ENCODE measurements at regions not wholly inside any gene's neighbourhood (a gene's known extent, or its start where the extent isn't known, plus 50 kb on each side); places are given as distances from the start of the nearest gene placed in this dataset.
A peak's percentile ranks its signal among the peaks of the same experiment; 100 is the strongest.

- DNase-seq (ENCODE audit: low spot score): no peak
Measured at GRCh38 chr6:159118924-159119323, 50.3 kb upstream of the FNDC1 start.

DNA sequence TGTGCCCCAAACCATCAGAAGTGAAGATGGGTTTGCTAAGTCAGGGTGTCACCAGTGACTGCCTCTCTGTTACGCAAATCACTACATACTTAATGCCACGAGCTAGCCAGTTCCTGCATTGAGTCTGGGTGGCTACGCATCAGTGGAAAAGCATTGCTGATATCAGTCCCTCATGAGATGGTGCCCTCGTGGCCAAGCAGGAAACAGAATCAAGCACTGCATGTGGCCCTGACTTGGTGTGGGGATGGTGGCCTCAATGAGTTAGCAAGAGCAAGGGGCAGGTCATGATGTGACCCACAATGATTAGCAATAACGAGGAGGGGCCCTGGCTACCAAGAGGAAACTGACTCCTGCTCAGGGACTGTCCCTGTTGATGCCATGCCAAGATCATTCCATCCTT, 51.6 kb upstream of the FNDC1 start:
- DNase-seq (ENCODE audit: low spot score): no peak

GRCh38 chr6:159117046-159117445, 52.2 kb upstream of the FNDC1 start:
- DNase-seq (ENCODE audit: low spot score): peak; percentile 75

DNA sequence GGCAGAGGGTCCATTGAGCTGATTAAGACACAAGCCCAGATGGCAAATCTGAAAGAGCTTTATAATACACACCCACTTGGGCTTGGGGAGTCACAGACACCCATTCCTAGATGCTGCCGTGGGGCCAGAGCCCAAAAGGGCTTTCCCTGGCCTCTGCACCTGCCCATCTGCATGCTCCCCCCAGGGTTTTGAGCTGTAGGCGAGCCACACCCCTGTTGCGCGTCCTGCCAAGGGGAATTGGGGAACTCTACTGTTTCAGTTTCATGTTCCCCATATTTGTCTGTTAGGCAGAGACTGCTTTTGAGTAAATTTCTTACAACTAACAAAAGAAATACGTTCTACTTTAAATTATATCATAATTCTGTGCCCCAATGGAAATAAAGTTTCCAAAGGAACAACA, 52.9 kb upstream of the FNDC1 start:
- DNase-seq (ENCODE audit: low spot score): no peak

DNA sequence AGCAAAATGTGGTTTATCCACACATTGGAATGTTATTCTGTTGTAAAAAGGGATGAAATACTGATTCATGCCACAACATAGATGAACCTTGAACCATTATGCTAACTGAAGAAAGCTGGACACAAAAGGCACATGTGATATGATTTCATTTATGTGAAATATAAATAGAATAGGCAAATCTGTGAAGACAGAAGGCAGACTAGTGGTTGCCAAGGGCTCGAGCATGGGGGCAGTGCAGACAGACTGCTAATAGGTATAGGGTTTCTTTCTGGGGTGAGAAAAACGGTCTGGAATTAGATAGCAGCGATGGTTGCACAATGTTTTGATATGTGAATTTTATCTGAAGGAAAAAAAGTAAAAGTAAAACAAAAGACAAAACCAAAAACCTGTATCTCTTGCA, 54.6 kb upstream of the FNDC1 start:
- no peak for DNase-seq (ENCODE audit: low spot score)

DNA sequence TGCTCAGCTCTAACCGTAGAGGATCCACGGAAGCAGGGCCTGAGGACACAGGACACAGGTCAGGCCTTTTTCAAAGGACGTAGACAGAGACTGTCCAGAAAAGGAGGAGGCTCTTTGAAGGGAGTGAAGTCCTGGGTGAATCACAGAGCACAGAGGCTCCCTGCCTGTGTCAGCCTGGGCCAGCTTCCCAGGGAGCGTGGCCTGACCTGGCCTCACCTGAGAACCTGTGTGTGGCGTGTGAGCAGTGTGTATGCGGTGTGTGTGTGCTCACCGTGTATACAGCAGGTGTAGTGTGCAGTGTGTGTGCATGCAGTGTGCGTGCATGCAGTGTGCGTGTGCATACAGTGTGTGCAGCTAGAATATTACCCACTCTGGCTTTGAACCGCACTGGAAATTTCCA, 56.0 kb upstream of the FNDC1 start:
- DNase-seq (ENCODE audit: low spot score): no peak

GRCh38 chr6:159112714-159113113, 56.5 kb upstream of the FNDC1 start:
- DNase-seq (ENCODE audit: low spot score): no peak

DNA sequence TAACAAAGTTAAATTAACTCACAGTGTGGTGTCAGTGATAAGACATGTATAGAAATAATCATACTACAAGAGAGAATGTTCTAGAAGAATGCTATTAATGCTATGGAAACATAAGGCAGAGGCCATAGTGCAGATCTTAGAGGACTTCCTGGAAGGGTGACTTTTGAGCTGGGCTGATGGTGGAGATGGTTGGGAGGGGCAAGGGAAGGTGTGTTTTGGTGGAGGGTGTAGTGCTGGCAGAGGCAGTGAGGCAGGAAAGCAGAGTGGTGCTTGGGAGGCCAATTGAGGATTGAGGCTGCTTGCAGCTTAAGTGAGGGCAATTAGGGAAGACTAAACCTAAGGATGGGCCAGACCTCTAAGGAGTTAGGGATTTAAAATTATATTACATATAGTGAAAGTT, 58.5 kb upstream of the FNDC1 start:
- DNase-seq (ENCODE audit: low spot score): no peak

DNA sequence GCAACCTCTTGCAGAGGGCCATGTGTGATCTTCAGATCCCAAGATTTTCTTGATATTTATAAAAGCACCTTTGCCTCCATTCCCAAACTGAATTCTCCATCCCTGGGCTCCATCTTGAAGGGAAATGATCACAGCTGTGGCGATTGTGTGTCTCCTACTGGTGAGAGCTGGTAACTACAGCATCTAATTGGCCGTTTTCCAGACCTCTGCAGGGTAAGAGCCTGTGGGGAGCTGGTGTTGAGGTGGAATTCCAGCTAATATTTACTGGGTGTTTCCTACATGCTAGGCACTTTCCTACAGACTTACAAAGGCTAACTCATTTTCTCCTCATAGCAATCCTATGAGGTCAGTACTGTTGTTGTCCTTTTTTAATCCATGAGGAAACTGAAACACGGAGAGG, 59.2 kb upstream of the FNDC1 start:
- peak; percentile 44 for DNase-seq (ENCODE audit: low spot score)

GRCh38 chr6:159109391-159109790, 59.8 kb upstream of the FNDC1 start:
- no peak for DNase-seq (ENCODE audit: low spot score)

DNA sequence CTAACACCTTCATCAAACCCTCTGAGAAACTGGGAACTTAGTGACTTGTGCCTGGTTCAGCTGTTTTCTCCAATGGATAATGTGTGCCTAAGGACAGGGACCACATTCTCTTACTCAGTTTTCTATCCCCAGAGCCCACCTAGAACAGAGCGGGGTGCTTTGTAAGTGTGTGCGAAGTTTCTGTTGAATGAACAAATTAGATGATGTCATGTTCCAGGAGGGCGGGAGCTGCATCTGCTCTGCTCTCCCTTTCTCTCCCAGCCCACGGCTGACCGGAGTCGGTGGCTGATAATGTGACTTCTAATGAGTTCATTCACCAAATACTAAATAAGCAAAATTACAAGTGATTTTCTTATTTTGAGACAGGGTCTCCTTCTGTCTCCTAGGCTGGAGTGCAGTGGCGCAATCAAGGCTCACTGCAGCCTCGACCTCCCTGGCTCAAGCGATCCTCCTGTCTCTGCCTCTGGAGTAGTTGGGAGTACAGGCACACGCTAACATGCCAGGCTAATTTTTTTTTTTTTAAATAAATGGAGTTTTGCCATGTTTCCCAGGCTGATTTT, 60.7 kb upstream of the FNDC1 start:
- no peak for DNase-seq (ENCODE audit: low spot score)

GRCh38 chr6:159107451-159108260, 61.5 kb upstream of the FNDC1 start:
- DNase-seq (ENCODE audit: low spot score): no peak

- DNase-seq (ENCODE audit: low spot score): peak; percentile 67
Measured at GRCh38 chr6:159106627-159107241, 61.9 kb upstream of the TAGAP start.

- DNase-seq (ENCODE audit: low spot score): no peak
Measured at GRCh38 chr6:159105716-159106115, 60.9 kb upstream of the TAGAP start.

GRCh38 chr6:159104931-159105330, 60.1 kb upstream of the TAGAP start:
- DNase-seq (ENCODE audit: low spot score): no peak

DNA sequence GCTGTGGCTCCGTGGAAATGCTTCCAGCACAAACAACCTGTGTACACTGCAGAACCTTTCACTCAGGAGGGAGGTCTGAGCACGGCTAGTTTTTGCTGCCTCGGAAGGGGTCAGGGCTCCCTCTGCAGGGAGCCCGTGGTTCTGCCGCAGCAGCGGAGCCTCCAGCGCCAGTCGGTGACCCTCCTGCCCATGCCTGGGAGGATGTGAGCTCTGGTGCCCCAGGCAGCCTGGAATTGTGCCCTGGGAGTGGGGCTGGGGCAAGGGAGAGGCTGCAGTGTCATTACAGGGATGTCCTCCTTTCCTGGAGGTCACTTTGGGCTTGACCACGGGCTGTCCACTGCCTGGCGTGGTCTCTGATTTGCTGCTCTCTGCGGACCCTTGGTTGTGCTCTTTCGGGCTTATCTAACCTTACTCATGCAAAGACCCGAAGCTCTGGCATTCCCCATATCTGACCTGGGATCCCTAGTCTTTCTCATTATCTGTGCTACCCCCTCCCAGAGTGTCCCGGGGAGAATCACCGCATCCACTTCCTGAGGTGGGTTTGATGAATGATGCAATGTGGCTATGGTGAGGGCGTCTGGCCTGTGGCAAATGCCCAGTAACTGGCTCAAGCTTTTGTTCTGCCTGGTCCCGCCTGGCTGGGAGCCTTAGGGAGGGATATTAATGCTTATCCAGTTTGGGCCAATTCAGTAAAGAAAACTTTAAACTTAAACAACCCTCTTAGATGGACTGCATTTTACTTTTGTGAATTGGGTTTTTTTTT, 59.6 kb upstream of the TAGAP start:
- DNase-seq (ENCODE audit: low spot score): peak; percentile 79

DNA sequence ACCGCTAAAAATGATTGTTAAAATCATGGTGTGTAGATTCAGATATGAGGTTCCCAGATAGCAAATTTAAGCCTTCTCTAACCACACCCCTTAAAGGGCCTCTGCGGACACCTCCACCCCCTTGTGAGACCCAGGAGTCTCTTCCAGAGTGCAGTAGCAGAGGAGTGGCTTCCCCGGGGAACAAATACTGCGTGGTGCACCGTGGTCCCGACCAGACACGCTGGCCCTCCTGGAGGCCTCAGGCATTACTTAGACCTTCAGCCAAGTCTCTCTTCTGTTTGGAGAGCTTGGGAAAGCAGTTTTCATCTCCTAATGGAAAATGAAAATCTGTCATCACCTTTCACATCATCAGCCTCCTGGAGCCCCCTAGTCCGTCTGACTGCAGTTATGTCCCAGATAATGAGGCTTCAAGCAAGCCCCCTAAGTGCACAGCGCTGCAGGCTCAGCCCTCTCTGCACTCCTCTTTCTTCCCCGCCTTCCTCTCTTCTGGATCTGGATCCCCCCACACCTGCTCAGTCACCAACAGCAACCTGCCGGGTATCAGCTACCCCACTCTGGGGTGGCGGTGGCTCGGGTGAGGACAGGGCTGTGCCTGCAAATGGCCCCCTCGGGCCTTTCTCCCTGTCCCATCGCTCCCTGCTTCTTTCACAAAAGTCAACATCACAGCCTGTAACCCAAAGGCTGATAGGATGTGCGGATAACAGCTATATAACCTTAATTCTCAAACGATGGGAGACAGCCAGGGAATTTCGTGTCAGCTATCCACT, 58.8 kb upstream of the TAGAP start:
- DNase-seq (ENCODE audit: low spot score): no peak

- no peak for DNase-seq (ENCODE audit: low spot score)
Measured at GRCh38 chr6:159102373-159103160, 57.8 kb upstream of the TAGAP start.

DNA sequence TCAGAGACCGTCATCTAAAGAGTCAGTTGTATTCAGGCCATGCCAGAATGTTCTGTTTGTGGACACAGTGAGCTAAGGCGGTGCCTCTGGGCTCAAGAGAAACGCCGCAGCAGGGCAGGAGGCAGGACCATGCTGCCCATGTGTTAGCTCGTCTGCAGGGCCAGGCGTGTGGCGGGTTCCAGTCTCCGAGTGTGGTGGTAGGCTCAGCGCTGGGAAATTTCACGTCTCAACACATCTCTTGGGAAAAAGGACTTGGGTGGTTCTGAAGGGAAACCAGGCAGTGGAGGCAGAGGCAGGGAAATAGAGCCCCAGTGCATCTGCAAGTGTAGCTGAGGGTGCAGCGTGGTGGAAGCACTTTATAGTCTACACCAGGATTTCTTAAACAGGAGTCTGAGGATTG, 56.9 kb upstream of the TAGAP start:
- no peak for DNase-seq (ENCODE audit: low spot score)

GRCh38 chr6:159100395-159101182, 55.8 kb upstream of the TAGAP start:
- DNase-seq (ENCODE audit: low spot score): no peak
